Loucy (cell line): ENCODE measurements at regions not wholly inside any gene's neighbourhood (a gene's known extent, or its start where the extent isn't known, plus 50 kb on each side); places are given as distances from the start of the nearest gene placed in this dataset.

ENCODE experiments used
- CTCF ChIP-seq: fragments of 200-600 bp; sonication (generic); conservative IDR thresholded peaks from 2 replicates; pipeline ENCODE4 v1.5.1; 2014; ENCODE audit warnings: mild to moderate bottlenecking, antibody characterized with exemption, low read length
- EZH2phosphoT487 ChIP-seq: fragments of 200-600 bp; IDR thresholded peaks from 2 replicates; pipeline ENCODE4 v1.6.1; 2018; ENCODE audit warnings: antibody characterized with exemption, mild to moderate bottlenecking, moderate library complexity, borderline replicate concordance

GRCh38 chr18:39375066-39375465 lies 1809.5 kb upstream of the CELF4 start:
- TF ChIP-seq CTCF (no peak), EZH2phosphoT487 (no peak)
